IMR-90 (cell line): ENCODE measurements at regions not wholly inside any gene's neighbourhood (a gene's known extent, or its start where the extent isn't known, plus 50 kb on each side); places are given as distances from the start of the nearest gene placed in this dataset.

ENCODE experiments used
- CEBPB ChIP-seq: IDR thresholded peaks from 2 replicates; pipeline ENCODE4 v1.6.1; 2012; ENCODE audit warnings: low read depth, low read length, improper control_type of control experiment
- CTCF ChIP-seq: conservative IDR thresholded peaks from 2 replicates; pipeline ENCODE4 v1.5.1; 2012; ENCODE audit warnings: mild to moderate bottlenecking, low read depth, low read length, improper control_type of control experiment
- FOS ChIP-seq: fragments of 150-350 bp; IDR thresholded peaks from 2 replicates; pipeline ENCODE4 v1.6.1; 2016; ENCODE audit warnings: low read depth, low read length
- MAFK ChIP-seq: IDR thresholded peaks from 2 replicates; pipeline ENCODE4 v1.6.1; 2012; ENCODE audit warnings: low read depth, low read length, improper control_type of control experiment
- MAZ ChIP-seq: IDR thresholded peaks from 2 replicates; pipeline ENCODE4 v1.6.1; 2012; ENCODE audit warnings: low read depth, mild to moderate bottlenecking, low read length, improper control_type of control experiment, moderate library complexity, borderline replicate concordance
- MXI1 ChIP-seq: IDR thresholded peaks from 2 replicates; pipeline ENCODE4 v1.6.1; 2012; ENCODE audit warnings: low read depth, mild to moderate bottlenecking, low read length, moderate library complexity, borderline replicate concordance
- NFE2L2 ChIP-seq: fragments of 150-350 bp; IDR thresholded peaks from 2 replicates; pipeline ENCODE4 v1.6.1; 2016; ENCODE audit warnings: low read depth, mild to moderate bottlenecking, low read length
- POLR2A ChIP-seq: IDR thresholded peaks from 2 replicates; pipeline ENCODE4 v1.6.1; 2012; ENCODE audit warnings: mild to moderate bottlenecking, low read depth, low read length
- RAD21 ChIP-seq: IDR thresholded peaks from 2 replicates; pipeline ENCODE4 v1.6.1; 2012; ENCODE audit warnings: low read length, improper control_type of control experiment
- RCOR1 ChIP-seq: IDR thresholded peaks from 2 replicates; pipeline ENCODE4 v1.6.1; 2012; ENCODE audit warnings: mild to moderate bottlenecking, low read length, improper control_type of control experiment; ENCODE audit not compliant: insufficient replicate concordance
- RFX5 ChIP-seq: IDR thresholded peaks from 2 replicates; pipeline ENCODE4 v1.8.0; 2012; ENCODE audit warnings: low read depth, mild to moderate bottlenecking, low read length, moderate library complexity
- SMC3 ChIP-seq: fragments of 150-350 bp; IDR thresholded peaks from 2 replicates; pipeline ENCODE4 v1.6.1; 2016; ENCODE audit warnings: low read depth, mild to moderate bottlenecking, antibody characterized with exemption, low read length, moderate library complexity
- USF2 ChIP-seq: fragments of 150-350 bp; IDR thresholded peaks from 2 replicates; pipeline ENCODE4 v1.6.1; 2017; ENCODE audit warnings: mild to moderate bottlenecking, antibody characterized with exemption, low read length, low read depth

- no peak for TF ChIP-seq CTCF
- no peak for TF ChIP-seq CEBPB
- no peak for TF ChIP-seq FOS
- TF ChIP-seq MAZ: no peak
- TF ChIP-seq RFX5: no peak
- no peak for TF ChIP-seq RAD21
- TF ChIP-seq NFE2L2: no peak
- TF ChIP-seq USF2: no peak
- no peak for TF ChIP-seq POLR2A
- TF ChIP-seq MXI1: no peak
- TF ChIP-seq SMC3: no peak
- TF ChIP-seq RCOR1: no peak
- TF ChIP-seq MAFK: no peak
Measured at GRCh38 chr11:69931060-69931910, 112.1 kb upstream of the FGF3 start.
